Kidney (tissue), 13 donors: ENCODE measurements at regions not wholly inside any gene's neighbourhood (a gene's known extent, or its start where the extent isn't known, plus 50 kb on each side); places are given as distances from the start of the nearest gene placed in this dataset.
"Not testable (repeated sequence)": the region's sequence is repeated elsewhere in the genome, so short reads cannot be mapped to it uniquely, and the experiment has no call there.

Experiments used
- DNase-seq, 5 donors: peaks; one replicate each; pipeline ENCODE4 v3.0.0-alpha.2; 2013 to 2020
- FAIRE-seq: peaks from 2 replicates; lab custom pipeline; 2012; peaks lifted over from hg19 to GRCh38; lab: Jason Lieb, UNC
- H3K27ac ChIP-seq, 2 donors: one replicate each; pipeline ENCODE4 v1.7.0; 2013; ENCODE audit warnings: low read depth in 2 of 2, low read length in 2 of 2, inconsistent platforms in 1 of 2
- H3K27me3 ChIP-seq: one replicate; pipeline ENCODE4 v1.7.1; 2013; ENCODE audit warnings: low read length, inconsistent platforms; ENCODE audit not compliant: control insufficient read depth, insufficient read depth
- H3K36me3 ChIP-seq, 3 donors: one replicate each; pipeline versions ENCODE4 v1.7.0 to v1.7.1; 2013; ENCODE audit warnings: low read length in 3 of 3, control low read depth in 1 of 3, inconsistent platforms in 1 of 3; ENCODE audit not compliant: insufficient read depth in 3 of 3, control insufficient read depth in 2 of 3
- H3K4me1 ChIP-seq, 3 donors: one replicate each; pipeline versions ENCODE4 v1.7.0 to v1.7.1; 2013; ENCODE audit warnings: low read length in 3 of 3, inconsistent platforms in 1 of 3, low read depth in 1 of 3; ENCODE audit not compliant: control insufficient read depth in 2 of 3, insufficient read depth in 2 of 3
- H3K4me3 ChIP-seq, 3 donors: one replicate each; pipeline versions ENCODE4 v1.7.0 to v1.8.1; 2013; ENCODE audit warnings: low read length in 3 of 3, control low read depth in 1 of 3, inconsistent platforms in 1 of 3
- H3K9ac ChIP-seq, 3 donors: one replicate each; pipeline versions ENCODE4 v1.7.0 to v1.7.1; 2013; ENCODE audit warnings: low read length in 3 of 3, control low read depth in 1 of 3, inconsistent platforms in 1 of 3
- H3K9me3 ChIP-seq, 3 donors: one replicate each; pipeline versions ENCODE4 v1.7.0 to v1.7.1; 2013; ENCODE audit warnings: low read length in 3 of 3, control low read depth in 1 of 3, inconsistent platforms in 1 of 3; ENCODE audit not compliant: control insufficient read depth in 2 of 3, insufficient read depth in 1 of 3
- intact Hi-C: fragments of 100-400 bp; cut with DNase I; formaldehyde crosslinking; loops from one replicate; pipeline ENCODE4 v1.11.1; 2022
- TF ChIP-seq, protein P1 (sequence below): IDR thresholded peaks from 3 replicates; pipeline ENCODE4 v1.5.1; 2012; ENCODE audit warnings: mild to moderate bottlenecking, moderate library complexity, borderline replicate concordance; ENCODE audit not compliant: insufficient read depth; ENCODE audit errors: extremely low read depth
- donor health status: control.
- donor health status: control.
- donor health status: control.
- donor health status: control.
- donor health status: control.
- donor health status: DM: yes; HTN: yes; CAD: no.
- donor health status: Normal renal cell carcinoma (clear cell type).

DNA sequence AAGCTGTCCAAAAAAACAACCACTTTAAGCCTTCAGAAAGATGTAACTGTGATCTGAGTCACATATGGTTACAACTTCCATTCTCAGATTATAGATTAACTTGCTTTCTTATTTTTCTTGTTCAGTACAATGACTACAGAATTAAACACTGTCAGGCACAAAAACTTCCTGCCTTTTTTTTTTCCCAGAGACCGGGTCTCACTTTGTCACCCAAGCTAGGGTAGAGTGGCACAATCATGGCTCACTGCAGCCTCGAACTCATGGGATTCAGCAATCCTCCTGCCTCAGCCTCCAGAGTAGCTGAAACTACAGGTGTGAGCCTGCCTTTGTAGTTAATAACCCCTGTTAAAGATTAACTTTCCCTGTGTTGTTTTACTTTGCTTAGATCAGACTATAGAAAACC lies 163.2 kb downstream of the AVL9 start:
- no peak for FAIRE-seq
- no peak overlapping the region for H3K9ac ChIP-seq
- no peaks in the 10 kb centered on the region for H3K9me3 ChIP-seq
- H3K4me1 ChIP-seq = no peaks in the 10 kb centered on the region
- H3K27ac ChIP-seq = no peak overlapping the region
- intact Hi-C loops = no loop called here
- TF ChIP-seq, protein P1, sequence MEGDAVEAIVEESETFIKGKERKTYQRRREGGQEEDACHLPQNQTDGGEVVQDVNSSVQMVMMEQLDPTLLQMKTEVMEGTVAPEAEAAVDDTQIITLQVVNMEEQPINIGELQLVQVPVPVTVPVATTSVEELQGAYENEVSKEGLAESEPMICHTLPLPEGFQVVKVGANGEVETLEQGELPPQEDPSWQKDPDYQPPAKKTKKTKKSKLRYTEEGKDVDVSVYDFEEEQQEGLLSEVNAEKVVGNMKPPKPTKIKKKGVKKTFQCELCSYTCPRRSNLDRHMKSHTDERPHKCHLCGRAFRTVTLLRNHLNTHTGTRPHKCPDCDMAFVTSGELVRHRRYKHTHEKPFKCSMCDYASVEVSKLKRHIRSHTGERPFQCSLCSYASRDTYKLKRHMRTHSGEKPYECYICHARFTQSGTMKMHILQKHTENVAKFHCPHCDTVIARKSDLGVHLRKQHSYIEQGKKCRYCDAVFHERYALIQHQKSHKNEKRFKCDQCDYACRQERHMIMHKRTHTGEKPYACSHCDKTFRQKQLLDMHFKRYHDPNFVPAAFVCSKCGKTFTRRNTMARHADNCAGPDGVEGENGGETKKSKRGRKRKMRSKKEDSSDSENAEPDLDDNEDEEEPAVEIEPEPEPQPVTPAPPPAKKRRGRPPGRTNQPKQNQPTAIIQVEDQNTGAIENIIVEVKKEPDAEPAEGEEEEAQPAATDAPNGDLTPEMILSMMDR = no peak
- no peaks in the 10 kb centered on the region for H3K27me3 ChIP-seq
- no peaks in the 10 kb centered on the region for H3K36me3 ChIP-seq
- DNase-seq = no peak
- no peak overlapping the region for H3K4me3 ChIP-seq

DNA sequence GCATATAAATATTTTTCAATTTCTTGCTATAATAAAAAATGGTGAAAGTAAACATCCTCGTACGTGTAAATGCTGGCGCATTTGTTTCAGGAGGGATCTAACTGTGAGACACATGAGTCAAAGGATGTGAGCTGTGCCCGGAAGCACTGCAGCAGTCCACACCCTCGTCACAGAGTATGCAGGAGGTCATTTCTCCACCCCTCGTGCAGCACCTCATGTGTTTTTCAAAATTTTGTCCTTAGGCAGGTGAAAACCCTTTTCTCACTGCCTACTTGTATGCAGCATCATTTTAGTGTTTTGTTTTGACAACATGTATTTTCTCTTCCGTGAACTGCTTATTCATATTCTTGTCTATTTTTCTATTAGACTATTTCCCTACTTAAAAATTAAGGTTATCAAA lies 162.7 kb downstream of the AVL9 start:
- Histone ChIP-seq H3K27ac (no peak overlapping the region), H3K9me3 (no peaks in the 10 kb centered on the region), H3K36me3 (no peaks in the 10 kb centered on the region), H3K9ac (no peak overlapping the region), H3K4me1 (no peaks in the 10 kb centered on the region), H3K4me3 (no peak overlapping the region), H3K27me3 (no peaks in the 10 kb centered on the region)
- TF ChIP-seq, protein P1 = no peak
- no peak for DNase-seq
- intact Hi-C loops = no loop called here
- FAIRE-seq = no peak

DNA sequence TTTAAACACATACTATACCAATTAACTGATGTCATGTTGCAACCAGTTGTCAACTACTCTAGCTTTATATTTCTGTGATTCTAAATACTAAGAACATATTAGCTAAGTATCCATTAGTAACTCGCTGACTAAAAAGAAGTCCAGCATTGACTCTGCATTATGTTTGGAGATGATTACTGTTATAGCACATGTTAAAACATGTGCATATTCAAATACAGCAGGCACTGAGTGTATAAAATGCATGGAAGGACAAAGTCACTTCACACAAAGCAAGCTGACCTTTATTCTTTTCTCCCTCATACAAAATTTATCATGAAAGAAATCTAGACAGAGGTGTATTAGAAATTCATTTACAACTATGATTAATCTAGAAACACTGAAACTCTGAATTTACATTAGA lies 159.3 kb downstream of the AVL9 start:
- H3K4me1 ChIP-seq, H3K27me3 ChIP-seq, FAIRE-seq, H3K36me3 ChIP-seq, DNase-seq, intact Hi-C loops, H3K9ac ChIP-seq, H3K4me3 ChIP-seq, H3K9me3 ChIP-seq, H3K27ac ChIP-seq: not testable (repeated sequence)

DNA sequence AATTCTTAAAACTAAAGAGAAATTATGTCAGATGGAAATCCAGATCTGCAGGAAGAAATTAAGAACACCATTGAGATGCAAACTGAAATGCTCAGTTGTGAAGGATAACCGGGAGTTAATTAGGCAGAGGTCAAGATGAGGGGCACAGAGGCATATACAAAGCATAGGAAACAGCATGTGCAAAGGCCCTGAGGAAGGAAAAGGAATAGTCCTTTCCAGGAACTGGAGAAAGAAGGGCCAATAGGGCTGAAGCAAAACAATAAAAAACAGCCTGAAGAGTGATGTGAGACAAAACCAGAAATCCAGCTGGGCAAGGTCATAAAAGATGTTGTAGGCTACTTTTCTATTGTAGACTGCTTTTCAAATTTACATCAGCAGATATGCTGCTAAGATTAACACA lies 155.1 kb downstream of the AVL9 start:
- H3K27ac ChIP-seq, H3K36me3 ChIP-seq, FAIRE-seq, DNase-seq, H3K4me3 ChIP-seq, intact Hi-C loops, H3K4me1 ChIP-seq, H3K9ac ChIP-seq, H3K9me3 ChIP-seq, H3K27me3 ChIP-seq: not testable (repeated sequence)
